GM12874 (cell line): ENCODE measurements at regions not wholly inside any gene's neighbourhood (a gene's known extent, or its start where the extent isn't known, plus 50 kb on each side); places are given as distances from the start of the nearest gene placed in this dataset.

ENCODE experiments used
- TF ChIP-seq, protein P1 (sequence below): IDR thresholded peaks from 2 replicates; pipeline ENCODE4 v1.5.1; 2011; ENCODE audit warnings: low read depth, mild to moderate bottlenecking, control low read depth, low read length, moderate library complexity; ENCODE audit not compliant: insufficient read depth

DNA sequence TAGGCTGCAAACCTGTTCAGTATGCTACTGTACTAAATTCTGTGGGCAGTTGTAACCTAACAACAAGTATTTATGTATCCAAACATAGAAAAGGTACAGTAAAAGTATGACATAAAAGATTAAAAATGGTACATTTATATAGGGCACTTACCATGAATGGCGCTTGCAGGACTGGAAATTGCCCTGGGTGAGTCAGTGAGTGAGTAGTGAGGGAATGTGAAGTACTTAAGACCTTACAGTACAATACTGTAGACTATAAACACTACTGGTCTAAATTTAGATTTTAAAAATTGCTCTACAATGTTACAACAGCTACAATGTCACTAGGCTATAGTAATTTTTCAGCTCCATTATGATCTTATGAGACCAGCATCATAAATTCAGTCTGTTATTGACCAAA lies 146.0 kb upstream of the GNAI1 start:
- TF ChIP-seq, protein P1, sequence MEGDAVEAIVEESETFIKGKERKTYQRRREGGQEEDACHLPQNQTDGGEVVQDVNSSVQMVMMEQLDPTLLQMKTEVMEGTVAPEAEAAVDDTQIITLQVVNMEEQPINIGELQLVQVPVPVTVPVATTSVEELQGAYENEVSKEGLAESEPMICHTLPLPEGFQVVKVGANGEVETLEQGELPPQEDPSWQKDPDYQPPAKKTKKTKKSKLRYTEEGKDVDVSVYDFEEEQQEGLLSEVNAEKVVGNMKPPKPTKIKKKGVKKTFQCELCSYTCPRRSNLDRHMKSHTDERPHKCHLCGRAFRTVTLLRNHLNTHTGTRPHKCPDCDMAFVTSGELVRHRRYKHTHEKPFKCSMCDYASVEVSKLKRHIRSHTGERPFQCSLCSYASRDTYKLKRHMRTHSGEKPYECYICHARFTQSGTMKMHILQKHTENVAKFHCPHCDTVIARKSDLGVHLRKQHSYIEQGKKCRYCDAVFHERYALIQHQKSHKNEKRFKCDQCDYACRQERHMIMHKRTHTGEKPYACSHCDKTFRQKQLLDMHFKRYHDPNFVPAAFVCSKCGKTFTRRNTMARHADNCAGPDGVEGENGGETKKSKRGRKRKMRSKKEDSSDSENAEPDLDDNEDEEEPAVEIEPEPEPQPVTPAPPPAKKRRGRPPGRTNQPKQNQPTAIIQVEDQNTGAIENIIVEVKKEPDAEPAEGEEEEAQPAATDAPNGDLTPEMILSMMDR: no peak

DNA sequence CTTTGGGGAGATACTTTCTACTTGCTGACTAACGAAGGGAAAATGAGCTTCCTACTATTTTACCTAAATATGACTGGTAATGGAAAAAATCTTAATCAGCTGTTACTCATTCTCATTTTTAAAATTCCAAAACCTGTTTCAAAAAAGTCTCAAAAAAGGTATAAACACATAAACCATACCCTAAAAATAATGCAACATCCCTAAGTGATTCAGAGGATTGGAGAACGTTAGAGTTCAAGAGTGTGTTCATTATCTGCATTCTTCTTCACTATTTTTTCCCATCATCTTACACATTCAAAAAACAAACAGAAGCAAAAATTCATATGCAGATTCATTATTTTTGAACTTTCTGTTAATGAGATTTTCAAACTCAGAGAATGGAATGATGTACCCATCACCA lies 150.4 kb upstream of the GNAI1 start:
- TF ChIP-seq, protein P1: no peak

DNA sequence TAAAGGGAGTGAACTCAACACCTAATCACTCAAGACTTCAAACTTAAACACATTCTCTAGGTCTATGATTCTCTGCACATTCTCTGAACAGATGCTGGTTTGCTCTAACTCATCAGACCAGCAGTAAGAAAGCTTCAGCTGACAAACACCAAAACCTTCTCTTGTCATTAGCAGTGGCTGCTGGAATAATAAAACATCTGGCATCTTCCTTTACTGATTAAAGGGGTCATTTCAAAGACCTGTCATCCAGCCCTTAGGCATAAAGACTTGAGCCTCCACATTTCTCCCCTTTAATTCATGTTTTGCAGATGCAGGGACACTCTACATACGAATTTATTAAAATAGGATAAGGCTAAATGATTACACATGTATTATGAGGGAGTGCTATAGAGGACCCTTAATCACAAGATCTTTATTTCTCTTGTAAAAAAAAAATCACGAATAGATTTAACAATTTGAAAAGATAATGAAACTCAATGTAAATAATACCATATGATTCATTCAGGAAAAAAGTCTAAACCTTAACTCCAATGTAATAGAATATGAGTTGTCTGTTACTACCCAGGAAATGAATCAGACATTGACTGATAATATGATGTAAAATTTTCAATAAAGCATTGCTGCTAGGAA lies 152.4 kb upstream of the GNAI1 start:
- TF ChIP-seq, protein P1: no peak

DNA sequence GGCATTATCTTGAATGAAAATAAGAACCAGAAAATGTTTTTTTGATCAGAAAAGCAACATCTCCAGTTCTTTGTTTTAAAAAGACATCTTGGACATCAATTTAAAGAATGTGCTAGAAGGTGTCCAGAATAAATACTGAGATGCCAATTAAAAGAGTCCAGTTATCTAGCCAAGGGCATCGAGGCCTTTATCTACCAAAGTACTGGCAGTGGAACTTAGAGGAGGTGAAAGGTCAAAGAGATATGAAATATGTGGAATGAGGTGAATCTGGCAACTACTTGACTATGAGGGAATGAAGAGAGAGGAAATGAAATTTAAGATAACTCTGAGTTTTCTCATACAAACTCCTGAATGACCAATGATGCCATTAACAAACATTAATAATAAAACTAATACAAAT lies 154.3 kb upstream of the GNAI1 start:
- TF ChIP-seq, protein P1: no peak

DNA sequence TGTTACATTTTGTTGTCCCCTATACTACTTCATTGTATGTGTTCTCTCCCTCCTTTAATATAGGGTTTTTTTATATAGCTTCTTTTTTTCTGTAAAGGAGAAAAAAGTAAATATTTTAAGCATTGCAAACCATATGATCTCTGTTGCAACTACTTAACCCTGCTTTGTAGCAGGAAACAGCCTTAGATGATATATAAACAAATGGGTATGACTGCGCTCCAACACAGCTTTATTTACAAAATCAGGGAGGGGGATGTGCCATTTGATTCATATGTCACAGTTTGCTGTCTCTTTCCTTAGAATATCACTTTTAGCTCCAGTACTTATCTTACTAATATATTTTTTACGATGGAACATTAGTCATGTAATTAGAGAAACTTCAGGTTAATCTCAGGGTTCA lies 155.2 kb upstream of the GNAI1 start:
- TF ChIP-seq, protein P1: no peak

DNA sequence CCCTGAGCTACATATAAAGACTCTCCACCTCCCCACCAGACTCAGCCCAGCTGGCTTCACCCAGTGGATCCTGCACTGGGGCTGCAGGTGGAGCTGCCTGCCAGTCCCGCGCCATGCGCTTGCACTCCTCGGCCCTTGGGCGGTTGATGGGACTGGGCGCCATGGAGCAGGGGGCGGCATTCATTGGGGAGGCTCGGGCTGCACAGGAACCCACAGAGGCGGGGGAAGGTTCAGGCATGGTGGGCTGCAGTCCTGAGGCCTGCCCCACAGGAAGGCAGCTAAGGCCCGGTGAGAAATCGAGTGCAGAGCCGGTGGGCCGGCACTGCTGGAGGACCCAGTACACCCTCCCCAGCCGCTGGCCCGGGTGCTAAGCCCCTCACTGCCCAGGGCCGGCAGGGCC lies 157.2 kb upstream of the GNAI1 start:
- TF ChIP-seq, protein P1: no peak

DNA sequence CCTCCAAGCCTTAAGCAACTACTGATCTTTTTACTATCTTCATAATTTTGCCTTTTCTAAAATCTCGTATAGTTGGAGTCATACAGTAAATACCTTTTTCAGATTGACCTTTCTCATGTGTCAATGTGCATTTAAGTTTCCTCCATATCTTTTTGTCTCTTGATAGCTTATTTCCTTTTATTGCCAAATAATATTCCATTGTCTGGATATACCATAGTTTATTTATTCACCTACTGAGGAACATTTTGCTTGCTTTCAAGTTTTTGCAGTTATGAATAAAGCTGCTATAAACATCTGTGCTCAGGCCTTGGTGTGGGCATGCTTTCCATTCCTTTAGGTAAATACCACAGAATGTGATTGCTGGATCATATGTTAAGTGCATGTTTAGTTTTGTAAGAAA lies 161.2 kb upstream of the GNAI1 start:
- TF ChIP-seq, protein P1: no peak
